ENCODE measurements at regions not wholly inside any gene's neighbourhood (a gene's known extent, or its start where the extent isn't known, plus 50 kb on each side); places are given as distances from the start of the nearest gene placed in this dataset.

DNA sequence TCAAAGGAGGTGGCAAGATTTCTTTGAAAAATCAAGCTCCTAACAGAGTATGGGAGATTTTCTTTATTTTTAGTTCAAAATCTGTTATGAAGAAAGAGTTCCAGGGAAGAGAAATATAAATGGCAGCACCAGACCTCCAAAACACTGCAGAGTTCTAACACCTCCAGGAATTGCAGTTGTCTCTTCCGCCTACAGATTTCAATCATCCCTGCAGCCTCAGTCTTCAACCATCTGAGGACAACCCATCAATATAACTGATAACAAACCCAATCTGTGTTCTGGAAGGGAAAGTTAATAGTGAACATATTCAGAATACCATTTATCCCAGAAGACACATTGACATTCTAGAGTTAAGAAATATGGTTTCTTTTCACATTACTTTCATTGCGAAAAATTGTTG is 296.1 kb downstream of the ARAP2 start:
- no peak for DNase-seq (ENCODE audit: low spot score)

GRCh38 chr4:35950442-35950841 is 293.9 kb downstream of the ARAP2 start:
- no peak for DNase-seq (ENCODE audit: low spot score)

DNA sequence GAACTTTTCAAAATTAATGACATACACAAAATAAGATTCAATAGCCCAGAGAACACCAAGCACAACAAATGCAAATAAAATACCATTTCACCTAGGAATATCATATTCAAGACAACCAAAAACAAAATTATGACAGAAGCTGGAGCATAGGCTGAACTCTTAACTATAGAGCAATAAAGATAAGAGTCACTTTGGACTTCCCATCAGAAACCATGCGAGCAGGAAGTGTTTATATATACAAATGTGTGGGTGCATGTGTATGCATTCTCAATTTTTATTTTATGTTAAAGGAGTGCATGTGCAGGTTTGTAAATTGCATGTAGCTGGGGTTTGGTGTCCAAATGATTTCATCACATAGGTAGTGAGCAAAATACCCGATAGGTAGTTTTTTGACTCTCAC is 291.6 kb downstream of the ARAP2 start:
- no peak for DNase-seq (ENCODE audit: low spot score)

GRCh38 chr4:35963383-35963782 is 280.9 kb downstream of the ARAP2 start:
- DNase-seq (ENCODE audit: low spot score) = no peak

DNA sequence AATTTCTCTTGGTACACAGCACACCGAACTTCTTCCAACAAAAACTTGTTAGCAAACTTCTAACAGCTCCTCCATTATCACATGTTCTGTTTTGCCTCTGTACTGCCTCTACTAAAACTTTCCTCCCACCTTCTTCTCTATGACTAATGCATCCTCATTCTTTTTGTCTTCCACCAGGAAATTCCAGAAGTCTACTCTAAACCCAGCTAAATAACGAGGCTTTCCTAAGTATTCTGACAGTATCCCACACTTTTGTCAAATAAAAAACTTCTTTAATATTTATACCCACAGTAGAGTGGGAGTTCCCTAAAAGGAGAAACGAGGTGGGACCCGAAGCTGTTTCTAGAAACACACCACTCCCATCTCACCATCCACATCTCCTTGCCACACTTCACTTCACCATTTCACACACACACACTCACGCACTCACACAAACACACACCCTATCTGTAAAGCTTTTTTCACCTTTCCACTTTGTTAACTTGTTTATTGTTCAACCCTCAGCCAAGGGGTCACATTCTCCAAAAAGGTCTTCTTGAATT is 280.3 kb downstream of the ARAP2 start:
- DNase-seq (ENCODE audit: low spot score) = no peak

GRCh38 chr4:35965300-35965699 is 279.0 kb downstream of the ARAP2 start:
- DNase-seq (ENCODE audit: low spot score) = no peak

DNA sequence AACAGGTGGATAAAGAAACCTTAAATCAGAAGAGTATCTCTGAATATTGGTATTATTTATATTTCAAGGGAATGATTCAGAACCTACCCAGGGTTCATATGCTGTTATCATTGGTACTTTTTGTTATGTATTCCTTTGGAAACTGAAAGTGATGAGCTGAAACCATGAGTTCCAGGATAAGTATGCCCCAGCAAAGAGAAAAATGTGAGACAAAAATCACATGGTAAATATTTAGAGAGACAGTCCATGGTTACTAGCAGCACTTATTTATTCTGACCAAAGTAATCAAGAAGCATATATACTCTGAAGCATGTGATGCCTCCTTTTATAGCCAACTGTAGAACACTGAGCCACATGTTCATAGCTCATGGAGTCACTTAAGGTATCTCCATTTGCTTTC is 277.7 kb downstream of the ARAP2 start:
- no peak for DNase-seq (ENCODE audit: low spot score)

GRCh38 chr4:35970366-35970960 is 273.9 kb downstream of the ARAP2 start:
- DNase-seq (ENCODE audit: low spot score) = no peak

DNA sequence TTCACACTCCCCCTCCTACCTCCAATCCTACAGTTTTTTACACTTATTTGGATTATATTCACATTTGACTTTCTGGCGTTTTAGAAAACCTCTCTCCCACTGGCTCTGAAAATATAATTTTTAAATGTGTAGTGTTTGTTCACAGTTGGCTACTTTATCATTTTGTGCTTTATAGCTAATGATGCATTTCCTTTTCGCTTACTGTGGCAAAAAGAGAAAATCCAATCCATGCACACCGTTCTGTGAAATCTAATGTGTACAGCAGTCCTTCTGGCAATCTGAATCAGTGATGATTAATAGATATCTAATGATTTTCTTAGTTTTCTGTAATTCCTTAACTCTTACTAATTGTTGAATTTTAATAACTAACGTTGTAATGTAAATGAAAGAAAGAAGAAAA is 271.5 kb downstream of the ARAP2 start:
- no peak for DNase-seq (ENCODE audit: low spot score)

GRCh38 chr4:35975617-35976355 is 268.5 kb downstream of the ARAP2 start:
- no peak for DNase-seq (ENCODE audit: low spot score)

DNA sequence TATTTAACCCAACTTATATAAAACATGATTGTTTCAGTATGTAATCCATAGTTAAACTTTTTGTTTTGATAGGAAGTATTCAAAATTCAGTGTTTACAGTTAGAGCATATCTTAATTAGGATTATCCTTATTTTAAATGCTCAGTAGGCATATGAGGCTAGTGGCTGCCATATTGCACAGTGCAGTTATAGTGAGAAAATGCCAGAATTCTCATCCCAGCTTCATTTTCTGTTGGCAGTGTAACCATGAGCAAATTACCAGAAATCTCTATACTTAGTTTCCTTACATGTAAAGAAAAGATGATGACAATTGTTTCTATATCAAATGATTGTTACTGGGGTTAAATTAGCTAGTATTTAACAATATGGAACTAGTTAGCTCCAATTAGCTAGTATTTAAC is 265.8 kb downstream of the ARAP2 start:
- DNase-seq (ENCODE audit: low spot score) = no peak

DNA sequence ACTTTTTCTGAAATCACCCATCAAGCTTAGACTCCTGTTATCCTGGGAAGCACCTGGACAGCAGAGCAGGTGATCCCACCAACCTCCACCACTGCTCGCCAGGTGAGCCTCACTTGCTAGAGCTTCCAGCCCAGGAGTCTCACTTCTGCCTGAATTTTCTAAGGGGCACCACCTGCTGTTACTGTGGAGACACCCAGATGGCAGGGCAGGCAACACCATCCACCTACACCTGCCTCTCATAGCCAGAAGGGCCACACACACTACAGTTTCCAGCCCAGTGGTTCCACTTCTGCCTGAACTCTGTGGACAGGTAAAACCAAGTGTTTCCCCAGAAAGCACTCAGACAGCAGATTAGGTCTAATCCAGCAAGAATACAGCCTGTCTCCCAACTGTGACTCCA is 262.0 kb downstream of the ARAP2 start:
- no peak for DNase-seq (ENCODE audit: low spot score)

DNA sequence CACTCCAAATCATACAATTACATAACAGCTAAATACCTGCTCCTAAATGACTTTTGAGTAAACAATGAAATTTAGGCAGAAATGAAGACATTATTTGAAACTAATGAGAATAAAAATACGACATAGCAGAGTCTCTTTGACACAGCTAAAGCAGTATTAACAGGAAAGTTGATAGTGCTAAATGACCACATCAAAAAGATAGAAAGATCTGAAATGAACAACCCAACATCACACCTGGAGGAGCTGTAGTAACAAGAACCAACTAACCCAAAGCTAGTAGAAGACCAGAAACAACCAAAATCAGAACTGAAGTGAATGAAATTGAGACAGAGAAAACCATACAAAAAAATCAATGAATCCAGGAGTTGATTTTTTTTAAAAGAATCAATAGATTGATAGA is 257.8 kb downstream of the ARAP2 start:
- DNase-seq (ENCODE audit: low spot score) = no peak

- no peak for DNase-seq (ENCODE audit: low spot score)
Observed at GRCh38 chr4:35993606-35994005, 250.7 kb downstream of the ARAP2 start.

DNA sequence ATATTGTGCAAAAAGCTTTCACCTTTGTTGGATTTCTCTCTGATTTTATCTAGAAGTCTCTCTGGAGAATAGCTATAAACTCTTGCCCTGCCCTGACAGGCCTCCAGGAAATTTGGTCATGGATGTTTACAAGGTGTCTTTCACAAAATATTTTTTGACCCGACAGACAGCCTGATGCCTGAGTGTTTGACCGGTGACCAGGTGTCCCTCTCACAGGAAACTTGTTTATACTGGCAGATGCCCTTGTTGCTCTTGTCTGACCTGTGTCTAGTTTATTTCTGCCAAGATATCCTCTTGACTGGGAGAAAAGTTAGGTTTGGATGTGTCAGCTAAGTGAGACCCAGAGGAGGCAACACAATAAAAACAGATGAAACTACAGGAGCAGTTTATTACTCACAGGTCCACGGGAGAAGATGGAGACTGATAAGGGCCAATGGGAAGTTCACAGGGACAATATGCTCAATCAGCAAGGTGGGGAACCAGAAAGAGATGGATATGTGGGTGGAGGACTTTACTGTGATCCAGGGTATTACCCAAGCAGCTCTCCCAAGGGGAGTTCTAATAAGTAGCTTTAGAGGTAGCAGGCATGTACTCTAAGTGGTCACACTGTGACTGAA is 243.3 kb downstream of the ARAP2 start:
- DNase-seq (ENCODE audit: low spot score) = no peak

GRCh38 chr4:36003051-36003450 is 241.3 kb downstream of the ARAP2 start:
- no peak for DNase-seq (ENCODE audit: low spot score)

DNA sequence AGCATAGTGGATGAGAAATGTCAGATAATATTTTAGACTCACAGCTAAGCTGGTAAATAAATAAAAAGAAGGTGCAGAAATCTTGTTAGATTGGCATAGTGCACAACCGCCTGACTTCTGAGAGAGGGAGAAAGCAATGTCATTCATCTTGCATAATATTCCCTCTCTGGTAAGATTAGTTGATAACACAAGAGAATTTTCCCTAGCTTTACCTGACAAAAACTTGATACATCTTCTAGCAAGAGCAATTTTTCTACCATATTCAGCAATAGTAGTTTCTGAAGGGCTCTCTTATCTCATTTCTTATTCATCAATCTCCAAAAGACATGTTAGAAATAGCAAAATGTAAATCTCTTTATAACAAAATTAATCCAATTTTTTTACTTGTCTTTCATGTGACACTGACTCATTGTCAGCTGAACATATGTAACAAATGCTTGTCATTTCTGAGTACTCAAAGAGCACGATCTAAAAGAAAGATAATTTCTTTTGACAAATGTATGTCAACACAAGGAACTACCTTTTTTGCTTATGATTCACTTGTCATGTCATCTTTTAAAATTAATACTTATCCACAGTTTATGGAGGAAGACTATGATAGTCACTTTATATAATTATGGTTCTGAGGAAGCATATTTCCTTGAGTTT is 240.0 kb downstream of the ARAP2 start:
- DNase-seq (ENCODE audit: low spot score) = no peak

- DNase-seq (ENCODE audit: low spot score) = no peak
Observed at GRCh38 chr4:36006226-36006625, 238.1 kb downstream of the ARAP2 start.

DNA sequence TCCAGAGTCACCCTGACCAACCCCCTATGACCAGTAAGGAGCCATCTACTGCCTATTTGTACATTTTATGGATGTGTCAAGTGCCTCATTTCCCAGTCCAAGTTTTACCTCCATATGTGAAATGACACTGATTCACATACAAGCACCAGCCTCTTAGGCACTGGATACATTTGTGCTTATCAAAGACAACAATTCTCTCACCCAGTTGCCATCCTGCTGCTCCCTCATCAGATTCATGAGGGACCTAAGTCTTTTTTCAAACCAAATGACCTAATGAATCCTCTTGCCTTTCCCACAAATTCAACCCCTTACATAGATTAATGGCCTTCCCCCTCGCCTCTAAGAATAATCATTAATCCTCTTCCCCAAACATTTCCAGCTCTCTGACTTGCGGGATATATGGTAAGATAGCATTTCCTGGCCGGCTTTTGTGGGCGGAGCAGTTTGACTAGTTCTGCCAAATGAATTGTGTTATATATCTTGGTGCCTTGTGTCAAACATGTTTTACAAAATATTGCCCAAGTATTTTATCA is 233.9 kb downstream of the ARAP2 start:
- DNase-seq (ENCODE audit: low spot score) = no peak

DNA sequence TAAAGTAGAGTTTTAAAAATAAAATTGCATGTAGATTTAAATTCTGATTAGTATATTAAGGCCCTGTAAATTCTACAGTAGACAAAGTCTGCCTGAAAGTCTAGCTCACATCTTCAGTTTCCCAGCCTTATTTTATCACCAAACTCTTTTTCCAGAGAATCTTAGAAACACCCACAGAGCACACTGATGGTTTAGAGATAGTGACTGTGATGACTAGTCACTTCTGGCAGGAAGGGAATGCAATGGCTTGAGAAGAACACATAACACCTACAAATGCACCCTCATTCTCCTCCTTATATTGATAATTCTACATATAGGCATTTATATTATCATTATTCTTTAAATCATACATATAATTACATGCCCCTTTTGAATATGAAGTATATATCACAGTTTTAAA is 232.9 kb downstream of the ARAP2 start:
- DNase-seq (ENCODE audit: low spot score) = no peak

GRCh38 chr4:36012503-36012902 is 231.8 kb downstream of the ARAP2 start:
- DNase-seq (ENCODE audit: low spot score) = no peak

DNA sequence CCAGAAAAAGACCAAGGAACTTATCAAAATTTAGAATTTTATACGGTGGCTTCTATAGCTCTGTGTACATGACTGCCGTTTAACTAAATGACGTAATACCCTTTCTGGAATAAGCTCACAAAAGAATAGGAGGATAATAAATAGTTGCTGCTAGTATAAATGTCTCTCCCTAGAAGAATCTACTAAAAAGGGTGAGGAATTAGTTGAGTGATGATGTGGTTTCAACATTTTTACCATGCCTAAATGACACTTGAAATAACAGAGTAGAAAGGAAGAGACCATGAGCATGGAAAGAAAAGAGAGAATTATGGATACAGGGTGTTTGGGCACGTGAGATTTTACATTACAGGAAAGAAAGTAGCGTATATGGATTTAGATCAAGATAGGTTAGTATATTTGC is 231.1 kb downstream of the ARAP2 start:
- DNase-seq (ENCODE audit: low spot score) = no peak

Data from mucosa of gallbladder (tissue), 1 donor.